ENCODE measurements at regions not wholly inside any gene's neighbourhood (a gene's known extent, or its start where the extent isn't known, plus 50 kb on each side); places are given as distances from the start of the nearest gene placed in this dataset.

GRCh38 chr4:117324851-117325491 is 239.6 kb upstream of the TRAM1L1 start:
- intact Hi-C loops (cut with micrococcal nuclease) = no loop called here

GRCh38 chr4:117326091-117326490 is 240.7 kb upstream of the TRAM1L1 start:
- intact Hi-C loops (cut with micrococcal nuclease) = no loop called here

- intact Hi-C loops (cut with micrococcal nuclease) = no loop called here
Measured at GRCh38 chr4:117327491-117327890, 242.1 kb upstream of the TRAM1L1 start.

- intact Hi-C loops (cut with micrococcal nuclease) = no loop called here
Measured at GRCh38 chr4:117328333-117328732, 243.0 kb upstream of the TRAM1L1 start.

- intact Hi-C loops (cut with micrococcal nuclease) = no loop called here
Measured at GRCh38 chr4:117331817-117332216, 246.4 kb upstream of the TRAM1L1 start.

- intact Hi-C loops (cut with micrococcal nuclease) = no loop called here
Measured at GRCh38 chr4:117334451-117335188, 249.2 kb upstream of the TRAM1L1 start.

GRCh38 chr4:117357437-117357836 is 272.1 kb upstream of the TRAM1L1 start:
- intact Hi-C loops (cut with micrococcal nuclease) = no loop called here

GRCh38 chr4:117357866-117358265 is 272.5 kb upstream of the TRAM1L1 start:
- intact Hi-C loops (cut with micrococcal nuclease) = no loop called here

GRCh38 chr4:117370944-117371668 is 285.7 kb upstream of the TRAM1L1 start:
- intact Hi-C loops (cut with micrococcal nuclease) = no loop called here

GRCh38 chr4:117375101-117375500 is 289.7 kb upstream of the TRAM1L1 start:
- intact Hi-C loops (cut with micrococcal nuclease) = no loop called here

- intact Hi-C loops (cut with micrococcal nuclease) = no loop called here
Measured at GRCh38 chr4:117376692-117377091, 291.3 kb upstream of the TRAM1L1 start.

- intact Hi-C loops (cut with micrococcal nuclease) = no loop called here
Measured at GRCh38 chr4:117378942-117379341, 293.6 kb upstream of the TRAM1L1 start.

GRCh38 chr4:117383468-117383867 is 298.1 kb upstream of the TRAM1L1 start:
- intact Hi-C loops (cut with micrococcal nuclease) = no loop called here

GRCh38 chr4:117385526-117385925 is 300.1 kb upstream of the TRAM1L1 start:
- intact Hi-C loops (cut with micrococcal nuclease) = no loop called here

GRCh38 chr4:117387072-117387471 is 301.7 kb upstream of the TRAM1L1 start:
- intact Hi-C loops (cut with micrococcal nuclease) = no loop called here

- intact Hi-C loops (cut with micrococcal nuclease) = no loop called here
Measured at GRCh38 chr4:117400039-117400835, 314.9 kb upstream of the TRAM1L1 start.

- intact Hi-C loops (cut with micrococcal nuclease) = no loop called here
Measured at GRCh38 chr4:117412661-117413060, 327.3 kb upstream of the TRAM1L1 start.

GRCh38 chr4:117417856-117418255 is 332.5 kb upstream of the TRAM1L1 start:
- intact Hi-C loops (cut with micrococcal nuclease) = no loop called here

GRCh38 chr4:117420948-117421347 is 335.6 kb upstream of the TRAM1L1 start:
- intact Hi-C loops (cut with micrococcal nuclease) = no loop called here

- intact Hi-C loops (cut with micrococcal nuclease) = no loop called here
Measured at GRCh38 chr4:117421706-117422105, 336.3 kb upstream of the TRAM1L1 start.

GRCh38 chr4:117422297-117422696 is 336.9 kb upstream of the TRAM1L1 start:
- intact Hi-C loops (cut with micrococcal nuclease) = no loop called here

GRCh38 chr4:117425636-117426035 is 340.3 kb upstream of the TRAM1L1 start:
- intact Hi-C loops (cut with micrococcal nuclease) = no loop called here

All from T-helper 2 cell treated with Interferon-gamma antibody and Interleukin-4, amounts not matched to agents 100 ng/mL and 5 ng/mL, for 36 hours (primary cell).